Kidney epithelial cell (primary cell): ENCODE measurements at regions not wholly inside any gene's neighbourhood (a gene's known extent, or its start where the extent isn't known, plus 50 kb on each side); places are given as distances from the start of the nearest gene placed in this dataset.
"Not testable (repeated sequence)": the region's sequence is repeated elsewhere in the genome, so short reads cannot be mapped to it uniquely, and the experiment has no call there.

Source experiments
- DNase-seq: peaks from one replicate; pipeline ENCODE4 v3.0.0-alpha.2; 2010; ENCODE audit warnings: low read depth
- H3K27me3 ChIP-seq: 2 replicates; pipeline ENCODE4 v1.6.0; 2011; ENCODE audit warnings: low read length; ENCODE audit not compliant: control insufficient read depth, insufficient read depth
- H3K36me3 ChIP-seq: 2 replicates; pipeline ENCODE4 v1.5.1; 2011; ENCODE audit warnings: low read length; ENCODE audit not compliant: control insufficient read depth, insufficient read depth
- H3K4me3 ChIP-seq: 2 replicates; pipeline ENCODE4 v1.5.1; 2011; ENCODE audit warnings: low read depth, mild to moderate bottlenecking, control low read depth, low read length
- CTCF ChIP-seq: IDR thresholded peaks from 2 replicates; pipeline ENCODE4 v1.5.1; 2011; ENCODE audit warnings: mild to moderate bottlenecking, moderate library complexity, low read length, control low read depth, inconsistent platforms; ENCODE audit not compliant: insufficient read depth, poor library complexity, severe bottlenecking

GRCh38 chr6:4420160-4420865, 284.9 kb upstream of the ECI2 start:
- DNase-seq, result no peak
- Histone ChIP-seq H3K27me3 (no peaks in the 10 kb centered on the region), H3K4me3 (no peak overlapping the region), H3K36me3 (no peaks in the 10 kb centered on the region)
- no peak for TF ChIP-seq CTCF

GRCh38 chr6:4415549-4415948, 280.2 kb upstream of the ECI2 start:
- TF ChIP-seq CTCF, result no peak
- Histone ChIP-seq H3K4me3 (no peak overlapping the region), H3K36me3 (no peaks in the 10 kb centered on the region), H3K27me3 (no peaks in the 10 kb centered on the region)
- DNase-seq, result no peak

- not testable (repeated sequence) for H3K4me3 ChIP-seq, H3K27me3 ChIP-seq, H3K36me3 ChIP-seq, DNase-seq
Measured at GRCh38 chr6:4414078-4414477, 278.7 kb upstream of the ECI2 start.

GRCh38 chr6:4413073-4413472, 277.7 kb upstream of the ECI2 start:
- DNase-seq, result no peak
- no peaks in the 10 kb centered on the region for H3K36me3 ChIP-seq
- no peak for TF ChIP-seq CTCF
- H3K4me3 ChIP-seq, result no peak overlapping the region
- no peaks in the 10 kb centered on the region for H3K27me3 ChIP-seq

- TF ChIP-seq CTCF, result no peak
Measured at GRCh38 chr6:4412488-4412887, 277.1 kb upstream of the ECI2 start.

GRCh38 chr6:4412077-4412476, 276.7 kb upstream of the ECI2 start:
- Histone ChIP-seq H3K27me3 (no peaks in the 10 kb centered on the region), H3K36me3 (no peaks in the 10 kb centered on the region), H3K4me3 (no peak overlapping the region)
- TF ChIP-seq CTCF, result no peak
- DNase-seq, result no peak

More at GRCh38 chr6:4412488-4412887, 277.1 kb upstream of the ECI2 start:
- H3K36me3 ChIP-seq, result no peaks in the 10 kb centered on the region
- no peak overlapping the region for H3K4me3 ChIP-seq
- H3K27me3 ChIP-seq, result no peaks in the 10 kb centered on the region
- no peak for DNase-seq

GRCh38 chr6:4407710-4408109, 272.3 kb upstream of the ECI2 start:
- not testable (repeated sequence) for H3K36me3 ChIP-seq, DNase-seq, H3K4me3 ChIP-seq, H3K27me3 ChIP-seq
